ENCODE measurements at regions not wholly inside any gene's neighbourhood (a gene's known extent, or its start where the extent isn't known, plus 50 kb on each side); places are given as distances from the start of the nearest gene placed in this dataset.
"Not testable (repeated sequence)": the region's sequence is repeated elsewhere in the genome, so short reads cannot be mapped to it uniquely, and the experiment has no call there.

- DNase-seq (ENCODE audit: low spot score): no peak
These were observed 293.1 kb upstream of the FOXF1 start for GRCh38 chr16:86217001-86217890.

- DNase-seq (ENCODE audit: low spot score): no peak
These were observed 292.4 kb upstream of the FOXF1 start for GRCh38 chr16:86217891-86218270.

- DNase-seq (ENCODE audit: low spot score): no peak
These were observed 291.7 kb upstream of the FOXF1 start for GRCh38 chr16:86218479-86219170.

- DNase-seq (ENCODE audit: low spot score): no peak
These were observed 290.5 kb upstream of the FOXF1 start for GRCh38 chr16:86219655-86220445.

- DNase-seq (ENCODE audit: low spot score): no peak
These were observed 289.8 kb upstream of the FOXF1 start for GRCh38 chr16:86220561-86220960.

GRCh38 chr16:86221085-86221484 is 289.2 kb upstream of the FOXF1 start:
- no peak for DNase-seq (ENCODE audit: low spot score)

GRCh38 chr16:86222547-86222946 is 287.8 kb upstream of the FOXF1 start:
- DNase-seq (ENCODE audit: low spot score): no peak

GRCh38 chr16:86222965-86223551 is 287.3 kb upstream of the FOXF1 start:
- DNase-seq (ENCODE audit: low spot score): no peak

- no peak for DNase-seq (ENCODE audit: low spot score)
These were observed 286.2 kb upstream of the FOXF1 start for GRCh38 chr16:86224126-86224525.

GRCh38 chr16:86224629-86225028 is 285.7 kb upstream of the FOXF1 start:
- DNase-seq (ENCODE audit: low spot score): no peak

- DNase-seq (ENCODE audit: low spot score): no peak
These were observed 284.4 kb upstream of the FOXF1 start for GRCh38 chr16:86225905-86226371.

- DNase-seq (ENCODE audit: low spot score): no peak
These were observed 283.3 kb upstream of the FOXF1 start for GRCh38 chr16:86227041-86227440.

GRCh38 chr16:86227801-86228200 is 282.5 kb upstream of the FOXF1 start:
- DNase-seq (ENCODE audit: low spot score): no peak

- DNase-seq (ENCODE audit: low spot score): no peak
These were observed 281.6 kb upstream of the FOXF1 start for GRCh38 chr16:86228713-86229112.

- no peak for DNase-seq (ENCODE audit: low spot score)
These were observed 281.0 kb upstream of the FOXF1 start for GRCh38 chr16:86229283-86229682.

- DNase-seq (ENCODE audit: low spot score): no peak
These were observed 280.3 kb upstream of the FOXF1 start for GRCh38 chr16:86229866-86230656.

- no peak for DNase-seq (ENCODE audit: low spot score)
These were observed 278.9 kb upstream of the FOXF1 start for GRCh38 chr16:86231321-86231995.

- no peak for DNase-seq (ENCODE audit: low spot score)
These were observed 278.4 kb upstream of the FOXF1 start for GRCh38 chr16:86231996-86232350.

- no peak for DNase-seq (ENCODE audit: low spot score)
These were observed 277.8 kb upstream of the FOXF1 start for GRCh38 chr16:86232496-86232895.

- not testable (repeated sequence) for DNase-seq (ENCODE audit: low spot score)
These were observed 276.8 kb upstream of the FOXF1 start for GRCh38 chr16:86233506-86233905.

- DNase-seq (ENCODE audit: low spot score): no peak
These were observed 270.9 kb upstream of the FOXF1 start for GRCh38 chr16:86239381-86239780.

All from HuH-7.5 (cell line).